ENCODE measurements at regions not wholly inside any gene's neighbourhood (a gene's known extent, or its start where the extent isn't known, plus 50 kb on each side); places are given as distances from the start of the nearest gene placed in this dataset.

- Histone ChIP-seq H2BK15ac (ENCODE audit: low read length) (no peak overlapping the region), H3K4me3 (ENCODE audit: extremely low read depth in 1 of 4, insufficient read depth in 2 of 4, low read depth in 3 of 4, low read length in 4 of 4) (no peak overlapping the region), H3K4ac (replicated peaks; ENCODE audit: insufficient read length, low read depth, low read length) (no peak overlapping the region), H2AK5ac (ENCODE audit: low read depth, low read length) (no peak overlapping the region), H3K27ac (ENCODE audit: low read depth, low read length) (no peak overlapping the region), H4K20me1 (replicated peaks in 1 of 2; ENCODE audit: control insufficient read depth in 1 of 2, insufficient read depth in 2 of 2, low read length in 2 of 2) (no peaks in the 10 kb centered on the region), H4K91ac (replicated peaks; ENCODE audit: insufficient read length, low read length) (no peak overlapping the region), H3K56ac (replicated peaks; ENCODE audit: insufficient read length, low read depth, low read length) (no peak overlapping the region), H2BK12ac (ENCODE audit: low read depth, low read length) (no peak overlapping the region), H3K23me2 (ENCODE audit: low read depth, low read length) (no peaks in the 10 kb centered on the region), H3K9ac (replicated peaks in 1 of 4; ENCODE audit: extremely low read depth in 1 of 4, low read depth in 3 of 4, low read length in 3 of 4) (no peak overlapping the region), H3K4me2 (ENCODE audit: insufficient read depth in 1 of 2, low read depth in 2 of 2, low read length in 2 of 2) (no peak overlapping the region), H3K4me1 (replicated peaks in 1 of 4; ENCODE audit: control insufficient read depth in 3 of 4, insufficient read depth in 4 of 4, low read length in 3 of 4) (peaks cover 0 to 12% (median 5%) of the 10 kb centered on the region in 4 experiments; a peak in 6 of 7 replicates), H3K79me1 (ENCODE audit: low read depth, low read length) (no peaks in the 10 kb centered on the region; the same call in 1 of the 2 replicates), H3K79me2 (ENCODE audit: control insufficient read depth in 1 of 2, insufficient read depth in 2 of 2, low read length in 2 of 2) (no peaks in the 10 kb centered on the region), H2BK20ac (ENCODE audit: low read length) (peak overlapping the region; percentile 16; the same call in 1 of the 2 replicates), H3K27me3 (replicated peaks in 1 of 4; ENCODE audit: control insufficient read depth in 3 of 4, extremely low read depth in 1 of 4, insufficient read depth in 3 of 4, low read length in 3 of 4) (no peaks in the 10 kb centered on the region), H2BK120ac (replicated peaks; ENCODE audit: low read depth, low read length) (no peak overlapping the region), H3K23ac (ENCODE audit: insufficient read length) (no peak overlapping the region), H4K8ac (ENCODE audit: extremely low read depth, insufficient read depth, low read length) (no peak overlapping the region), H3K9me3 (ENCODE audit: insufficient read depth in 2 of 2, low read depth in 1 of 2, low read length in 1 of 2) (no peaks in the 10 kb centered on the region), H2AFZ (ENCODE audit: low read length) (no peak overlapping the region), H3K14ac (ENCODE audit: insufficient read length) (no peak overlapping the region), H3K36me3 (ENCODE audit: control insufficient read depth in 2 of 4, insufficient read depth in 4 of 4, low read length in 3 of 4) (no peaks in the 10 kb centered on the region), H4K5ac (ENCODE audit: insufficient read length, low read depth, low read length) (no peak overlapping the region), H3K18ac (ENCODE audit: extremely low read depth, low read length) (no peak overlapping the region), H2BK5ac (ENCODE audit: low read depth, low read length) (no peak overlapping the region)
- WGBS, 2 experiments (ENCODE audit: extremely low coverage in 1 of 2, insufficient coverage in 1 of 2, insufficient read length in 1 of 2, insufficient replicate concordance in 2 of 2, low coverage in 1 of 2, low lambda C conversion rate in 2 of 2, missing lambda C conversion rate in 1 of 2), result 84% methylated on average over 9 of the region's 9 CpGs; no CpG with 5 or more reads in 1 of the 2 experiments
- ChIA-PET CTCF (ENCODE audit: partially characterized antibody) (interaction anchor here (1.0 to 2.2 kb wide), 5 partner anchors 30 to 198 kb away, joined by 3 to 5 read pairs (median 3); no protein-coding TSS in a partner anchor), POLR2A (ENCODE audit: partially characterized antibody) (no interaction called here)
- FAIRE-seq (no peak), DNase-seq (ENCODE audit: low read depth in 1 of 2, low spot score in 2 of 2) (no peak)
- TF ChIP-seq SIX5 (IDR thresholded peaks at IDR 0.05; ENCODE audit: low read depth, low read length) (no peak), CHD2 (IDR thresholded peaks at IDR 0.05; ENCODE audit: low read length) (no peak)
These were observed 51.7 kb upstream of the KCNMB1 start for GRCh38 chr5:170440771-170441392.

Measured in H1 (cell line).